ENCODE measurements at regions not wholly inside any gene's neighbourhood (a gene's known extent, or its start where the extent isn't known, plus 50 kb on each side); places are given as distances from the start of the nearest gene placed in this dataset.

GRCh38 chr13:81211713-81212112 is 870.8 kb upstream of the SPRY2 start:
- no peak for TF ChIP-seq ZBTB26 (tag by site-specific recombination; optimal IDR thresholded peaks at IDR 0.05)
- no peak for TF ChIP-seq REST (tag by site-specific recombination; IDR thresholded peaks at IDR 0.05)
- no peak for TF ChIP-seq SP2 (tag by site-specific recombination; IDR thresholded peaks at IDR 0.05)
- no peak for TF ChIP-seq KLF17 (tag by site-specific recombination; IDR thresholded peaks at IDR 0.05)
- no peak for TF ChIP-seq KLF16 (tag by site-specific recombination; IDR thresholded peaks at IDR 0.05)
- no peak for TF ChIP-seq ZNF777 (tag by site-specific recombination; IDR thresholded peaks at IDR 0.05; ENCODE audit: borderline replicate concordance)
- no peak for TF ChIP-seq CTCF (tag by site-specific recombination; IDR thresholded peaks at IDR 0.05)
- no peak for TF ChIP-seq ZNF510 (tag by site-specific recombination; IDR thresholded peaks at IDR 0.05; ENCODE audit: insufficient replicate concordance)
